ENCODE measurements at regions not wholly inside any gene's neighbourhood (a gene's known extent, or its start where the extent isn't known, plus 50 kb on each side); places are given as distances from the start of the nearest gene placed in this dataset.

GRCh38 chr1:182206626-182207239, 145.2 kb upstream of the ZNF648 start (continued):
- TF ChIP-seq ZNF592 (IDR thresholded peaks at IDR 0.05) = no peak
- no peak for TF ChIP-seq MIER1 (IDR thresholded peaks at IDR 0.05; ENCODE audit: low read depth)
- TF ChIP-seq ZHX1 (conservative IDR thresholded peaks at IDR 0.05; ENCODE audit: low read length) = no peak
- peak in 1 of 2 experiments; percentile 67; a peak in 2 of 4 replicates for TF ChIP-seq HDAC1 (IDR thresholded peaks at IDR 0.05)
- no peak for TF ChIP-seq ZBTB11 (CRISPR knock-in tag; IDR thresholded peaks at IDR 0.05)
- TF ChIP-seq AFF4 (CRISPR knock-in tag; IDR thresholded peaks at IDR 0.05) = no peak
- TF ChIP-seq CBFA2T2 (conservative IDR thresholded peaks at IDR 0.05) = peak; percentile 51
- no peak for TF ChIP-seq POLR3G (IDR thresholded peaks at IDR 0.05; ENCODE audit: extremely low read depth, insufficient read length, insufficient replicate concordance)
- no peak for TF ChIP-seq HLTF (IDR thresholded peaks at IDR 0.05)
- no peak for TF ChIP-seq MYNN (IDR thresholded peaks at IDR 0.05)
- no peak for TF ChIP-seq MYNN (CRISPR knock-in tag; IDR thresholded peaks at IDR 0.05)
- TF ChIP-seq ZBTB17 (CRISPR knock-in tag; IDR thresholded peaks at IDR 0.05) = no peak
- TF ChIP-seq BCL6 (CRISPR knock-in tag; IDR thresholded peaks at IDR 0.05) = no peak
- no peak for TF ChIP-seq POLR3A (IDR thresholded peaks at IDR 0.05; ENCODE audit: borderline replicate concordance, extremely low read depth, insufficient read depth, insufficient read length)

Data from K562 (cell line).